HG02973 (cell line): ENCODE measurements at regions not wholly inside any gene's neighbourhood (a gene's known extent, or its start where the extent isn't known, plus 50 kb on each side); places are given as distances from the start of the nearest gene placed in this dataset.
"Not testable (repeated sequence)": the region's sequence is repeated elsewhere in the genome, so short reads cannot be mapped to it uniquely, and the experiment has no call there.

Source experiments
- ATAC-seq: cut with Tn5 transposase; IDR thresholded peaks from one replicate; pipeline ENCODE4 v1.9.1; 2021; ENCODE audit warnings: moderate library complexity; ENCODE audit not compliant: unreplicated experiment

GRCh38 chr7:93750986-93751385, 139.6 kb downstream of the TFPI2 start:
- no peak for ATAC-seq

- ATAC-seq = no peak
Observed at GRCh38 chr7:93747019-93747418, 143.5 kb downstream of the TFPI2 start.

- no peak for ATAC-seq
Observed at GRCh38 chr7:93739424-93739823, 151.1 kb downstream of the TFPI2 start.

- no peak for ATAC-seq
Observed at GRCh38 chr7:93737953-93738352, 152.6 kb downstream of the TFPI2 start.

GRCh38 chr7:93736668-93737369, 153.7 kb downstream of the TFPI2 start:
- no peak for ATAC-seq

DNA sequence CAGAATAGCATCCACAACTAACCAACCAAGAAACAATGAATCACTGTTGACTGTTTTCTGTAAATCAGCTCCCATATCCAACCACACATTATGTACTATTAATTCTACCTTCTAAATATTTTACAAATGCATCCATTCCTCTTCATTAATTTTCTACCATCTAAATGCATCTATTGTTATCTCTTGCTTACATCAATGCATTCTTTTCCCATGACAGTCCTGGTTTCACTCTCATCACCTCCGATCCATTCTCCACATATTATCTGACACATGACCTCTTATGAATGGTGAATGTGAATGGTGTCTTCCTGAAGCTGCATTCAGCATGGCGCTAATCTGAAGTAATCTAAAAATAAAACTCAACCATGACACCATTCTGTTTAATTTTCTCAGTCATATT, 153.8 kb upstream of the CALCR start:
- no peak for ATAC-seq

GRCh38 chr7:93725954-93726353, 151.4 kb upstream of the CALCR start:
- no peak for ATAC-seq

DNA sequence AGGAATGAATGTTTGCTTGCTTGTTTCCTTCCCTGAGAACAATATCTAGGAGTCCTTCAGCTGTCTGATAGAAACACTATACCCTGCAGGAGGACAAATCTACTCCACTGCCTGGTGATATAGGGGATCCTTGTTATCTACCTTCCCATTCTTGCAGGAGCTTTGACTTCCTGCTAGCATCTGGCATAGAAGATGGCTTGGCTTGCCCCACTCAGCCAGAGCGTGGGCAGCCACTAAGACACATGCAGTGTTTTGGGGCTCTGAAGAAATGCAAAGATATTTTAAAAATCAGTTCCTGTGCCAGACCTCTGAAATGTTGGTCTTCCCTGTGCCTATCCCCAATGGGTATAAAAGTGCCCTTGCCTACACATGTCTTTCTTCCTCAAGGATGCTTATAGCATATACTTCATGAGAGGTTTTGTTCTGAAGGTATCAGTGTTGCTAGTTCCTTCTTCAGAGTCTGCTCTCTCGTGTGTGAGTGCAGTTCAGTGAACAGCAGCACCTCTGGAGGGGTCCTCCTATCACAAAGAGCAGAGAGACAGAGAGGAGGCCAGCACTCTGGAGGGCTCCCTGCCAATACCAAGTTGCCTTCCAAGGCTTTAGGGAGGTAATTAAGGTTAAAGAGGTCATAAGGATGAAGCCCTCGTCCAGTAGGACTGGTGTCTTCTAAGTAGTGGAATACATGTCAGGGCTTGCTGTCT, 149.1 kb upstream of the CALCR start:
- no peak for ATAC-seq

- no peak for ATAC-seq
Observed at GRCh38 chr7:93720106-93720505, 145.6 kb upstream of the CALCR start.

- no peak for ATAC-seq
Observed at GRCh38 chr7:93719546-93719945, 145.0 kb upstream of the CALCR start.

DNA sequence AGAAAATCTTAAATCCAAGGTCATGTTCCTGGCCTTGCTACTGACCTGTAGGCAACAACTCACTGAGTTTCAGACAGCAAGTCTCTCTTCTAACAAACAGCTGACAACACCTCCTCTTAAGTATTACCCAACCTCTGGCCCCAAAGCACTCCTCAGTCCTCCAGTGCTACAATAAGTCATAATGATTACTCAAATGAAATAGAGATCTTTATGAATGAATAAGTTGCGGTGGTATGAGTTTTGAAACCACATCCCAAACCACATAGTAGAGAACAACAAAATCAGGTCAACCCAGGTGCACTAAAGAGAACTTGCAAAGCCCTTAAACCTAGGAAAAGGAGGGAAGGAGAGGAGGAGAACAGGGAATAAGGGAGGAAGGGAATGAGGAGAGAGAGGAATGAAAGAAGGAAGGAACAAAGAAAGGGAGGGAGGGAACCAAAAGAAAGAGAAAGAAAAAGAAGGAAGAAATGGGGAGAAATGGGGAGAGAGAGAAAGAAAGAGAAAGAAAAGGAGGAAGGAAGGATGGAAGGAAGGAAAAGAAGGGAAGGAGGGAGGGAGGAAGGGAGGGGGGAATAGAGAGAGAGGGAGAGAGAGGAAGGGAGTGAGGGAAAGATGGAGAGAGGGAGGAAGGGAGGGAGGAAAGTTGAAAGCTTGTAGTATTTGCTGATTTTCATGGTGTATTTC, 142.8 kb upstream of the CALCR start:
- no peak for ATAC-seq

GRCh38 chr7:93715234-93715633, 140.7 kb upstream of the CALCR start:
- ATAC-seq = peak; percentile 69

- no peak for ATAC-seq
Observed at GRCh38 chr7:93711926-93712325, 137.4 kb upstream of the CALCR start.

- not testable (repeated sequence) for ATAC-seq
Observed at GRCh38 chr7:93708255-93708654, 133.7 kb upstream of the CALCR start.

DNA sequence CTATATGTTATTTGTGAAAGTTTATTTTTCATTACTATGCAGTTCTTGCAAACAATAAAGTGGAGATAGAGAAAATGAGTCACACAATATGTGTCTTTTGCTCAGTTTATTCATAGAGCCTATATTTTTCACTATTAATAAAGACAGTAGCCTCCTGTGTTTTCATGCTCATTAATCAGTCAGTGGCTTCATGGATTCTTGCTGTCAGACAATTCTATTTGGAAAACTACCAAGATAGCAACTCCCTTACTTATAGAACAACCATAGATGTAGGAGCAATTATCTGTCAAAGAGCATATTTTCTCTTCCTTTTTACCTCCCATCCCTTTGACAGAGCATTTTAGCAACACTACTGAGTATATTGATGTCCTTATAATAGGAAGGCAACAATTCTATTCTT, 132.7 kb upstream of the CALCR start:
- ATAC-seq = no peak

- ATAC-seq = not testable (repeated sequence)
Observed at GRCh38 chr7:93706162-93706561, 131.6 kb upstream of the CALCR start.

- ATAC-seq = no peak
Observed at GRCh38 chr7:93704217-93704616, 129.7 kb upstream of the CALCR start.

GRCh38 chr7:93697901-93698300, 123.4 kb upstream of the CALCR start:
- no peak for ATAC-seq

- no peak for ATAC-seq
Observed at GRCh38 chr7:93693796-93694195, 119.3 kb upstream of the CALCR start.

DNA sequence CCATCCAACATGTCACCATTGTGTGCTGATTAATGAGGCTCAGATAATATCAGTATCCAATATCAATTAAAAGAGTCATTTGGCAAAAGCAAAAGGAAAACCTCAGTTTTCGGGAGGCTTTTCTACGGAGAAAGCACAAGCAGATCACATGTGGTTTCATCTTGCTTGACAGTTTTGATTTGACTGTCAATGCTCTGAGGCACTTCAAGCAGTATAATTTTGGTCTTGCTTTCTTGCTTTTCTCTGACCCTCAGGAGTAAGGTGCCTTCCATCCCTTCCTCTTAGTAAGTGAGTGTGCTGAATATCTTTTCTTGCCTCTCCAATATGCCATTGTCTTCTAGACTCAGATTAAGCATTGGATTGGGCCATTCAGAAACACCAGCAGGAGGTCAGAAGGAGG, 115.5 kb upstream of the CALCR start:
- ATAC-seq = no peak

GRCh38 chr7:93678185-93678584, 103.7 kb upstream of the CALCR start:
- ATAC-seq = no peak
